ENCODE measurements at regions not wholly inside any gene's neighbourhood (a gene's known extent, or its start where the extent isn't known, plus 50 kb on each side); places are given as distances from the start of the nearest gene placed in this dataset.

GRCh38 chr10:56522166-56522565, 161.1 kb upstream of the ZWINT start:
- CTCF ChIA-PET = no interaction called here
- RAD21 ChIA-PET (ENCODE audit: unreplicated experiment) = no interaction called here
- Histone ChIP-seq H3K4me3 (no peak overlapping the region), H2AFZ (ENCODE audit: control insufficient read depth, low read depth, low read length) (no peak overlapping the region), H4K20me1 (ENCODE audit: control insufficient read depth, insufficient read depth) (no peaks in the 10 kb centered on the region), H3K36me3 (ENCODE audit: control insufficient read depth in 2 of 2, insufficient read depth in 2 of 2, low read length in 1 of 2) (no peaks in the 10 kb centered on the region), H3K4me1 (ENCODE audit: control insufficient read depth, insufficient read depth, low read length) (no peaks in the 10 kb centered on the region), H3K9ac (ENCODE audit: control insufficient read depth, insufficient read depth, low read length) (no peak overlapping the region), H3K79me2 (ENCODE audit: control insufficient read depth, insufficient read depth, low read length) (no peaks in the 10 kb centered on the region), H3K4me2 (ENCODE audit: control insufficient read depth, insufficient read depth) (no peak overlapping the region), H3K9me3 (replicated peaks; ENCODE audit: control insufficient read depth, insufficient read depth, low read length) (no peaks in the 10 kb centered on the region), H3K27ac (ENCODE audit: control insufficient read depth, insufficient read depth) (no peak overlapping the region), H3K27me3 (replicated peaks in 1 of 2; ENCODE audit: control insufficient read depth in 2 of 2, insufficient read depth in 2 of 2, low read length in 1 of 2) (no peaks in the 10 kb centered on the region)
- POLR2A ChIA-PET = no interaction called here
- WGBS (ENCODE audit: insufficient coverage, insufficient replicate concordance, low lambda C conversion rate, missing lambda C conversion rate) = 52% methylated on average over 3 of the region's 3 CpGs
- no peak for FAIRE-seq
- SMC1A ChIA-PET (ENCODE audit: uncharacterized antibody, unreplicated experiment) = no interaction called here
- TF ChIP-seq ZZZ3 (IDR thresholded peaks at IDR 0.05; ENCODE audit: control insufficient read depth, insufficient read length, low read depth) (no peak), SMAD1 (IDR thresholded peaks at IDR 0.05; ENCODE audit: low read depth, partially characterized antibody) (no peak)
- DNase-seq (ENCODE audit: low read depth, low spot score) = no peak
- intact Hi-C loops (cut with micrococcal nuclease; ENCODE audit: unreplicated experiment) = no loop called here
- no peak for ATAC-seq
- in situ Hi-C loops (cut with MboI) = no loop called here
- no TSS peak for BruUV-seq (replicated peaks)

- H3K27me3 ChIP-seq (replicated peaks in 1 of 2; ENCODE audit: control insufficient read depth in 2 of 2, insufficient read depth in 2 of 2, low read length in 1 of 2) = no peaks in the 10 kb centered on the region
- H3K4me2 ChIP-seq (ENCODE audit: control insufficient read depth, insufficient read depth) = no peak overlapping the region
- no peak overlapping the region for H3K9ac ChIP-seq (ENCODE audit: control insufficient read depth, insufficient read depth, low read length)
- no peaks in the 10 kb centered on the region for H3K4me1 ChIP-seq (ENCODE audit: control insufficient read depth, insufficient read depth, low read length)
- BruUV-seq (replicated peaks) = no TSS peak
- H3K27ac ChIP-seq (ENCODE audit: control insufficient read depth, insufficient read depth) = no peak overlapping the region
- no peak overlapping the region for H3K4me3 ChIP-seq
- FAIRE-seq (no peak), ATAC-seq (no peak), DNase-seq (ENCODE audit: low read depth, low spot score) (no peak)
- ChIA-PET RAD21 (ENCODE audit: unreplicated experiment) (interaction anchor here (0.6 kb wide), 1 partner anchor 113 kb away, joined by 3 read pairs; no protein-coding TSS in a partner anchor), SMC1A (ENCODE audit: uncharacterized antibody, unreplicated experiment) (interaction anchor here (1.0 to 1.6 kb wide), 2 partner anchors 10 to 12 kb away, joined by 3 to 5 read pairs; no protein-coding TSS in a partner anchor), CTCF (no interaction called here), POLR2A (no interaction called here)
- no peaks in the 10 kb centered on the region for H3K79me2 ChIP-seq (ENCODE audit: control insufficient read depth, insufficient read depth, low read length)
- intact Hi-C loops (cut with micrococcal nuclease; ENCODE audit: unreplicated experiment) (no loop called here), in situ Hi-C loops (cut with MboI) (no loop called here)
- H2AFZ ChIP-seq (ENCODE audit: control insufficient read depth, low read depth, low read length) = no peak overlapping the region
- no peaks in the 10 kb centered on the region for H3K9me3 ChIP-seq (replicated peaks; ENCODE audit: control insufficient read depth, insufficient read depth, low read length)
- H4K20me1 ChIP-seq (ENCODE audit: control insufficient read depth, insufficient read depth) = no peaks in the 10 kb centered on the region
- WGBS (ENCODE audit: insufficient coverage, insufficient replicate concordance, low lambda C conversion rate, missing lambda C conversion rate) = 14% methylated on average over 3 of the region's 3 CpGs
- TF ChIP-seq REST (IDR thresholded peaks at IDR 0.05; ENCODE audit: low read depth, low read length) (no peak), ZNF24 (IDR thresholded peaks at IDR 0.05) (no peak), NFYA (IDR thresholded peaks at IDR 0.05; ENCODE audit: borderline replicate concordance, low read depth, low read length) (no peak), MLLT1 (IDR thresholded peaks at IDR 0.05) (no peak), SIX5 (IDR thresholded peaks at IDR 0.05; ENCODE audit: low read depth, low read length, severe bottlenecking) (no peak)
- no peaks in the 10 kb centered on the region for H3K36me3 ChIP-seq (ENCODE audit: control insufficient read depth in 2 of 2, insufficient read depth in 2 of 2, low read length in 1 of 2)
Observed at GRCh38 chr10:56508562-56508961, 147.5 kb upstream of the ZWINT start.

All from GM12878 (cell line).